Activated CD4-positive, alpha-beta T cell treated with anti-CD3 and anti-CD28 coated beads for 36 hours (primary cell): ENCODE measurements at regions not wholly inside any gene's neighbourhood (a gene's known extent, or its start where the extent isn't known, plus 50 kb on each side); places are given as distances from the start of the nearest gene placed in this dataset.

Experiments used
- ATAC-seq: fragments of 200-7000 bp; cut with Tn5 transposase; one replicate; pipeline ENCODE4 v1.10.0; 2021; ENCODE audit warnings: mild to moderate bottlenecking, moderate library complexity
- CTCF ChIA-PET: fragments of 350-600 bp; sonication (Branson Sonifier 250); formaldehyde crosslinking; loops from one replicate; lab custom pipeline; 2021; ENCODE audit warnings: antibody characterized with exemption; lab: Charles Lee
- POLR2A ChIA-PET: fragments of 350-600 bp; sonication (Branson Sonifier 250); formaldehyde crosslinking; loops from one replicate; lab custom pipeline; 2021; ENCODE audit warnings: antibody characterized with exemption, inconsistent platforms; lab: Charles Lee
- DNase-seq: peaks from one replicate; pipeline ENCODE4 v3.0.0-alpha.2; 2020
- H3K27ac Mint-ChIP-seq: one replicate; pipeline ENCODE4 v1.8.0; 2021; ENCODE audit warnings: mixed read lengths
- H3K27me3 Mint-ChIP-seq: one replicate; pipeline ENCODE4 v1.8.0; 2021; ENCODE audit warnings: mixed read lengths
- H3K36me3 Mint-ChIP-seq: one replicate; pipeline ENCODE4 v1.8.0; 2021; ENCODE audit warnings: low read depth, mixed read lengths
- H3K4me1 Mint-ChIP-seq: one replicate; pipeline ENCODE4 v1.8.0; 2021; ENCODE audit warnings: mixed read lengths
- H3K4me3 Mint-ChIP-seq: one replicate; pipeline ENCODE4 v1.8.0; 2021; ENCODE audit warnings: mild to moderate bottlenecking, moderate library complexity, mixed read lengths
- H3K9me3 Mint-ChIP-seq: one replicate; pipeline ENCODE4 v1.8.0; 2021; ENCODE audit warnings: low read depth, mixed read lengths
- intact Hi-C, 2 experiments: fragments of 100-400 bp; cut with DNase I in 1 of 2; cut with micrococcal nuclease in 1 of 2; formaldehyde crosslinking; loops; one replicate each; pipeline versions ENCODE4 v1.14.2 to v1.15.1; 2022 to 2024; cut with DNase I, micrococcal nuclease

- Mint-ChIP-seq H3K27ac (no peak overlapping the region), H3K36me3 (no peaks in the 10 kb centered on the region), H3K27me3 (no peaks in the 10 kb centered on the region), H3K4me1 (no peaks in the 10 kb centered on the region), H3K4me3 (no peak overlapping the region), H3K9me3 (peaks cover 2% of the 10 kb centered on the region)
- no peak for DNase-seq
- ATAC-seq: no peak
- CTCF ChIA-PET: no interaction called here
- intact Hi-C loops: no loop called here
- POLR2A ChIA-PET: no interaction called here
Observed at GRCh38 chr4:133440404-133440803, 291.3 kb downstream of the PCDH10 start.

GRCh38 chr4:133439830-133440229 lies 290.7 kb downstream of the PCDH10 start:
- Mint-ChIP-seq H3K9me3 (peaks cover 2% of the 10 kb centered on the region), H3K4me1 (no peaks in the 10 kb centered on the region), H3K27ac (no peak overlapping the region), H3K36me3 (no peaks in the 10 kb centered on the region), H3K4me3 (no peak overlapping the region), H3K27me3 (no peaks in the 10 kb centered on the region)
- POLR2A ChIA-PET: no interaction called here
- ATAC-seq (no peak), DNase-seq (no peak)
- intact Hi-C loops: no loop called here
- CTCF ChIA-PET: no interaction called here

GRCh38 chr4:133424605-133425004 lies 275.5 kb downstream of the PCDH10 start:
- CTCF ChIA-PET: no interaction called here
- Mint-ChIP-seq H3K9me3 (no peaks in the 10 kb centered on the region), H3K4me3 (no peak overlapping the region), H3K27me3 (no peaks in the 10 kb centered on the region), H3K4me1 (no peaks in the 10 kb centered on the region), H3K36me3 (no peaks in the 10 kb centered on the region), H3K27ac (no peak overlapping the region)
- DNase-seq (no peak), ATAC-seq (no peak)
- intact Hi-C loops: no loop called here
- POLR2A ChIA-PET: no interaction called here

- ATAC-seq (no peak), DNase-seq (no peak)
- intact Hi-C loops: no loop called here
- peaks cover 4% of the 10 kb centered on the region for H3K9me3 Mint-ChIP-seq
- no peaks in the 10 kb centered on the region for H3K36me3 Mint-ChIP-seq
- no peak overlapping the region for H3K27ac Mint-ChIP-seq
- ChIA-PET CTCF (no interaction called here), POLR2A (no interaction called here)
- H3K4me3 Mint-ChIP-seq: no peak overlapping the region
- H3K4me1 Mint-ChIP-seq: no peaks in the 10 kb centered on the region
- H3K27me3 Mint-ChIP-seq: no peaks in the 10 kb centered on the region
Observed at GRCh38 chr4:133403913-133404312, 254.8 kb downstream of the PCDH10 start.

GRCh38 chr4:133402616-133403015 lies 253.5 kb downstream of the PCDH10 start:
- peaks cover 4% of the 10 kb centered on the region for H3K9me3 Mint-ChIP-seq
- CTCF ChIA-PET: no interaction called here
- ATAC-seq (no peak), DNase-seq (no peak)
- H3K27ac Mint-ChIP-seq: no peak overlapping the region
- no peaks in the 10 kb centered on the region for H3K4me1 Mint-ChIP-seq
- POLR2A ChIA-PET: interaction anchor here (0.6 kb wide), 1 partner anchor 941 kb away, joined by 4 read pairs; no protein-coding TSS in a partner anchor
- H3K36me3 Mint-ChIP-seq: no peaks in the 10 kb centered on the region
- intact Hi-C loops: no loop called here
- no peak overlapping the region for H3K4me3 Mint-ChIP-seq
- H3K27me3 Mint-ChIP-seq: no peaks in the 10 kb centered on the region

GRCh38 chr4:133394971-133395627 lies 246.0 kb downstream of the PCDH10 start:
- CTCF ChIA-PET: interaction anchor here (0.8 kb wide), 1 partner anchor 40 kb away, joined by 4 read pairs; no protein-coding TSS in a partner anchor
- no peaks in the 10 kb centered on the region for H3K27me3 Mint-ChIP-seq
- no peaks in the 10 kb centered on the region for H3K36me3 Mint-ChIP-seq
- intact Hi-C loops: no loop called here
- no peak overlapping the region for H3K27ac Mint-ChIP-seq
- POLR2A ChIA-PET: no interaction called here
- no peaks in the 10 kb centered on the region for H3K4me1 Mint-ChIP-seq
- DNase-seq (no peak), ATAC-seq (no peak)
- no peaks in the 10 kb centered on the region for H3K9me3 Mint-ChIP-seq
- H3K4me3 Mint-ChIP-seq: no peak overlapping the region

- ATAC-seq (no peak), DNase-seq (no peak)
- Mint-ChIP-seq H3K4me3 (no peak overlapping the region), H3K27me3 (no peaks in the 10 kb centered on the region), H3K27ac (no peak overlapping the region), H3K9me3 (peaks cover 3% of the 10 kb centered on the region), H3K36me3 (no peaks in the 10 kb centered on the region), H3K4me1 (no peaks in the 10 kb centered on the region)
- POLR2A ChIA-PET: no interaction called here
- CTCF ChIA-PET: no interaction called here
- intact Hi-C loops: no loop called here
Observed at GRCh38 chr4:133390198-133390855, 241.2 kb downstream of the PCDH10 start.

GRCh38 chr4:133389029-133389428 lies 239.9 kb downstream of the PCDH10 start:
- ChIA-PET CTCF (no interaction called here), POLR2A (no interaction called here)
- Mint-ChIP-seq H3K4me3 (no peak overlapping the region), H3K4me1 (no peaks in the 10 kb centered on the region), H3K27me3 (no peaks in the 10 kb centered on the region), H3K27ac (no peak overlapping the region), H3K36me3 (no peaks in the 10 kb centered on the region), H3K9me3 (peaks cover 5% of the 10 kb centered on the region)
- DNase-seq (no peak), ATAC-seq (no peak)
- intact Hi-C loops: no loop called here

- H3K4me1 Mint-ChIP-seq: no peaks in the 10 kb centered on the region
- H3K27me3 Mint-ChIP-seq: no peaks in the 10 kb centered on the region
Observed at GRCh38 chr4:133385161-133385954, 236.3 kb downstream of the PCDH10 start.

GRCh38 chr4:133379681-133380438 lies 230.8 kb downstream of the PCDH10 start:
- H3K4me3 Mint-ChIP-seq: no peak overlapping the region
- DNase-seq (no peak), ATAC-seq (no peak)
- H3K9me3 Mint-ChIP-seq: peaks cover 13% of the 10 kb centered on the region
- H3K36me3 Mint-ChIP-seq: no peaks in the 10 kb centered on the region
- no peaks in the 10 kb centered on the region for H3K4me1 Mint-ChIP-seq
- CTCF ChIA-PET: no interaction called here
- H3K27ac Mint-ChIP-seq: no peak overlapping the region
- intact Hi-C loops: no loop called here
- H3K27me3 Mint-ChIP-seq: no peaks in the 10 kb centered on the region
- POLR2A ChIA-PET: no interaction called here

More at GRCh38 chr4:133385161-133385954, 236.3 kb downstream of the PCDH10 start:
- Mint-ChIP-seq H3K27ac (no peak overlapping the region), H3K36me3 (no peaks in the 10 kb centered on the region), H3K4me3 (no peak overlapping the region), H3K9me3 (peaks cover 5% of the 10 kb centered on the region)
- intact Hi-C loops: no loop called here
- DNase-seq: no peak
- no peak for ATAC-seq
- CTCF ChIA-PET: no interaction called here
- POLR2A ChIA-PET: no interaction called here

GRCh38 chr4:133377286-133377685 lies 228.2 kb downstream of the PCDH10 start:
- POLR2A ChIA-PET: no interaction called here
- intact Hi-C loops: no loop called here
- no peaks in the 10 kb centered on the region for H3K27me3 Mint-ChIP-seq
- H3K9me3 Mint-ChIP-seq: peaks cover 13% of the 10 kb centered on the region
- no peaks in the 10 kb centered on the region for H3K4me1 Mint-ChIP-seq
- no peak overlapping the region for H3K27ac Mint-ChIP-seq
- DNase-seq (no peak), ATAC-seq (no peak)
- CTCF ChIA-PET: no interaction called here
- H3K4me3 Mint-ChIP-seq: no peak overlapping the region
- H3K36me3 Mint-ChIP-seq: no peaks in the 10 kb centered on the region
